ENCODE measurements at regions not wholly inside any gene's neighbourhood (a gene's known extent, or its start where the extent isn't known, plus 50 kb on each side); places are given as distances from the start of the nearest gene placed in this dataset.

- H3K4me3 ChIP-seq (ENCODE audit: low read depth in 1 of 2, low read length in 1 of 2) = no peak overlapping the region
- H3K36me3 ChIP-seq = no peaks in the 10 kb centered on the region
- H3K27ac ChIP-seq = no peak overlapping the region
- no peak for TF ChIP-seq CTCF (IDR thresholded peaks at IDR 0.05)
- no peaks in the 10 kb centered on the region for H3K4me1 ChIP-seq (ENCODE audit: control insufficient read depth in 1 of 2, insufficient read depth in 1 of 2, low read depth in 1 of 2, low read length in 1 of 2)
- no peaks in the 10 kb centered on the region for H3K27me3 ChIP-seq
- H3K9me3 ChIP-seq = no peaks in the 10 kb centered on the region
Measured at GRCh38 chr2:66340521-66340920, 94.4 kb upstream of the MEIS1 start.

- H3K36me3 ChIP-seq = no peaks in the 10 kb centered on the region
- no peak for TF ChIP-seq CTCF (IDR thresholded peaks at IDR 0.05)
- no peaks in the 10 kb centered on the region for H3K4me1 ChIP-seq (ENCODE audit: control insufficient read depth in 1 of 2, insufficient read depth in 1 of 2, low read depth in 1 of 2, low read length in 1 of 2)
- H3K27me3 ChIP-seq = no peaks in the 10 kb centered on the region
- H3K27ac ChIP-seq = no peak overlapping the region
- no peak overlapping the region for H3K4me3 ChIP-seq (ENCODE audit: low read depth in 1 of 2, low read length in 1 of 2)
- no peaks in the 10 kb centered on the region for H3K9me3 ChIP-seq
Measured at GRCh38 chr2:66334237-66335029, 100.5 kb upstream of the MEIS1 start.

GRCh38 chr2:66331176-66331575, 103.7 kb upstream of the MEIS1 start:
- no peak overlapping the region for H3K27ac ChIP-seq
- no peaks in the 10 kb centered on the region for H3K36me3 ChIP-seq

GRCh38 chr2:66329081-66329605, 105.8 kb upstream of the MEIS1 start:
- Histone ChIP-seq H3K9me3 (no peaks in the 10 kb centered on the region), H3K27me3 (no peaks in the 10 kb centered on the region), H3K4me3 (ENCODE audit: low read depth in 1 of 2, low read length in 1 of 2) (no peak overlapping the region), H3K36me3 (no peaks in the 10 kb centered on the region), H3K4me1 (ENCODE audit: control insufficient read depth in 1 of 2, insufficient read depth in 1 of 2, low read depth in 1 of 2, low read length in 1 of 2) (no peaks in the 10 kb centered on the region), H3K27ac (no peak overlapping the region)
- no peak for TF ChIP-seq CTCF (IDR thresholded peaks at IDR 0.05)

More at GRCh38 chr2:66331176-66331575, 103.7 kb upstream of the MEIS1 start:
- no peaks in the 10 kb centered on the region for H3K4me1 ChIP-seq (ENCODE audit: control insufficient read depth in 1 of 2, insufficient read depth in 1 of 2, low read depth in 1 of 2, low read length in 1 of 2)
- no peak overlapping the region for H3K4me3 ChIP-seq (ENCODE audit: low read depth in 1 of 2, low read length in 1 of 2)
- H3K9me3 ChIP-seq = no peaks in the 10 kb centered on the region
- no peak for TF ChIP-seq CTCF (IDR thresholded peaks at IDR 0.05)
- H3K27me3 ChIP-seq = no peaks in the 10 kb centered on the region

GRCh38 chr2:66327066-66327740, 107.7 kb upstream of the MEIS1 start:
- no peak overlapping the region for H3K4me3 ChIP-seq (ENCODE audit: low read depth in 1 of 2, low read length in 1 of 2)
- H3K9me3 ChIP-seq = no peaks in the 10 kb centered on the region
- H3K4me1 ChIP-seq (ENCODE audit: control insufficient read depth in 1 of 2, insufficient read depth in 1 of 2, low read depth in 1 of 2, low read length in 1 of 2) = no peaks in the 10 kb centered on the region
- TF ChIP-seq CTCF (IDR thresholded peaks at IDR 0.05) = no peak
- no peaks in the 10 kb centered on the region for H3K27me3 ChIP-seq
- no peaks in the 10 kb centered on the region for H3K36me3 ChIP-seq
- H3K27ac ChIP-seq = no peak overlapping the region
